GM12878 (cell line): ENCODE measurements at regions not wholly inside any gene's neighbourhood (a gene's known extent, or its start where the extent isn't known, plus 50 kb on each side); places are given as distances from the start of the nearest gene placed in this dataset.

Source experiments
- ATAC-seq: fragments of 200-7000 bp; cut with Tn5 transposase; 3 replicates; pipeline ENCODE4 v1.9.1; 2020; ENCODE audit warnings: mild to moderate bottlenecking, moderate library complexity
- BruUV-seq: library from RNA; stranded (reverse); fragments of 400-500 nt; replicated peaks from 2 replicates; lab custom pipeline; 2021; lab: Mats Ljungman, UMichigan
- CTCF ChIA-PET: fragments of 300-600 bp; sonication (Branson Sonifier 250); formaldehyde crosslinking; extraction: SDS; loops from one replicate; lab custom pipeline; 2021; ENCODE audit warnings: inconsistent platforms; lab: Yijun Ruan, JAX
- POLR2A ChIA-PET: fragments of 350-600 bp; formaldehyde crosslinking; extraction: SDS; loops from one replicate; lab custom pipeline; 2021; ENCODE audit warnings: inconsistent platforms; lab: Charles Lee
- RAD21 ChIA-PET: fragments of 300-600 bp; sonication (Branson Sonifier 250); formaldehyde crosslinking; loops from one replicate; lab custom pipeline; 2023; ENCODE audit warnings: antibody characterized with exemption; ENCODE audit not compliant: unreplicated experiment; lab: Charles Lee
- SMC1A ChIA-PET: fragments of 300-600 bp; sonication (Branson Sonifier 250); formaldehyde crosslinking; loops from one replicate; lab custom pipeline; 2023; ENCODE audit not compliant: unreplicated experiment, uncharacterized antibody; lab: Charles Lee
- DNase-seq: peaks from one replicate; pipeline ENCODE4 v3.0.0-alpha.2; 2011; ENCODE audit warnings: low read depth, low spot score
- FAIRE-seq: peaks from 3 replicates; lab custom pipeline; 2011; peaks lifted over from hg19 to GRCh38; lab: Jason Lieb, UNC
- H2AFZ ChIP-seq: 2 replicates; pipeline ENCODE4 v1.6.0; 2011; ENCODE audit warnings: low read depth, low read length, control low read depth; ENCODE audit not compliant: control insufficient read depth
- H3K27ac ChIP-seq: 2 replicates; pipeline ENCODE4 v1.5.1; 2011; ENCODE audit warnings: control low read depth; ENCODE audit not compliant: control insufficient read depth, insufficient read depth
- H3K27me3 ChIP-seq, 2 experiments: replicated peaks in 1 of 2; 2 replicates each; pipeline versions ENCODE4 v1.6.0 to v1.6.1; 2011; ENCODE audit warnings: low read length in 1 of 2; ENCODE audit not compliant: control insufficient read depth in 2 of 2, insufficient read depth in 2 of 2
- H3K36me3 ChIP-seq, 2 experiments: 2 replicates each; pipeline ENCODE4 v1.5.1; 2011; ENCODE audit warnings: low read length in 1 of 2; ENCODE audit not compliant: control insufficient read depth in 2 of 2, insufficient read depth in 2 of 2
- H3K4me1 ChIP-seq: 2 replicates; pipeline ENCODE4 v1.6.1; 2011; ENCODE audit warnings: mild to moderate bottlenecking, low read length, moderate library complexity, mixed read lengths; ENCODE audit not compliant: control insufficient read depth, insufficient read depth
- H3K4me2 ChIP-seq: 2 replicates; pipeline ENCODE4 v1.6.0; 2011; ENCODE audit warnings: control low read depth; ENCODE audit not compliant: control insufficient read depth, insufficient read depth
- H3K4me3 ChIP-seq: fragments of 200-600 bp; sonication (generic); 2 replicates; pipeline ENCODE4 v1.5.1; 2016
- H3K79me2 ChIP-seq: 2 replicates; pipeline ENCODE4 v1.6.0; 2011; ENCODE audit warnings: low read length; ENCODE audit not compliant: control insufficient read depth, insufficient read depth
- H3K9ac ChIP-seq: 2 replicates; pipeline ENCODE4 v1.8.0; 2011; ENCODE audit warnings: low read length, control low read depth, mixed read lengths; ENCODE audit not compliant: control insufficient read depth, insufficient read depth
- H3K9me3 ChIP-seq: replicated peaks from 3 replicates; pipeline ENCODE4 v1.5.1; 2011; ENCODE audit warnings: mild to moderate bottlenecking, low read length; ENCODE audit not compliant: control insufficient read depth, insufficient read depth
- H4K20me1 ChIP-seq: 2 replicates; pipeline ENCODE4 v1.6.0; 2011; ENCODE audit not compliant: control insufficient read depth, insufficient read depth
- BCL11A ChIP-seq: IDR thresholded peaks from 2 replicates; pipeline ENCODE4 v1.6.1; 2011; ENCODE audit warnings: low read depth, low read length
- CREB1 ChIP-seq: IDR thresholded peaks from 2 replicates; pipeline ENCODE4 v1.6.1; 2012; ENCODE audit warnings: low read depth, mild to moderate bottlenecking, inconsistent platforms
- EGR1 ChIP-seq, 2 experiments: IDR thresholded peaks; 1 replicate in 1 of 2; 2 replicates in 1 of 2; pipeline ENCODE4 v1.6.1; 2011 to 2012; ENCODE audit warnings: low read depth in 2 of 2, low read length in 2 of 2, borderline replicate concordance in 1 of 2, mild to moderate bottlenecking in 1 of 2, moderate library complexity in 1 of 2
- HDAC6 ChIP-seq: fragments of 200-600 bp; sonication (generic); IDR thresholded peaks from one replicate; pipeline ENCODE4 v1.8.0; 2017; ENCODE audit warnings: antibody characterized with exemption; ENCODE audit not compliant: unreplicated experiment
- HDGF ChIP-seq: fragments of 450-650 bp; IDR thresholded peaks from 2 replicates; pipeline ENCODE4 v1.6.1; 2016; ENCODE audit warnings: antibody characterized with exemption
- IKZF2 ChIP-seq, 2 experiments: fragments of 450-650 bp; IDR thresholded peaks; 2 replicates each; pipeline ENCODE4 v1.6.1; 2017; ENCODE audit warnings: mild to moderate bottlenecking in 2 of 2, moderate library complexity in 2 of 2
- IRF4 ChIP-seq: IDR thresholded peaks from 2 replicates; pipeline ENCODE4 v1.6.1; 2011; ENCODE audit warnings: low read depth, low read length
- MTA3 ChIP-seq: IDR thresholded peaks from 2 replicates; pipeline ENCODE4 v1.6.1; 2012; ENCODE audit warnings: low read length, inconsistent platforms, borderline replicate concordance
- MXI1 ChIP-seq: fragments of 150-350 bp; IDR thresholded peaks from 2 replicates; pipeline ENCODE4 v1.6.1; 2011; ENCODE audit warnings: low read depth, mild to moderate bottlenecking, inconsistent platforms, low read length, improper control_type of control experiment
- NBN ChIP-seq: fragments of 450-650 bp; IDR thresholded peaks from 2 replicates; pipeline ENCODE4 v1.6.1; 2016
- POLR2AphosphoS5 ChIP-seq: IDR thresholded peaks from 2 replicates; pipeline ENCODE4 v1.6.1; 2011; ENCODE audit warnings: mild to moderate bottlenecking, low read length, inconsistent platforms
- SPI1 ChIP-seq: IDR thresholded peaks from 2 replicates; pipeline ENCODE4 v1.6.1; 2011; ENCODE audit warnings: low read depth, mild to moderate bottlenecking, low read length, moderate library complexity, borderline replicate concordance; ENCODE audit not compliant: insufficient read depth
- STAT1 ChIP-seq: fragments of 450-650 bp; conservative IDR thresholded peaks from 2 replicates; pipeline ENCODE4 v1.6.1; 2014; ENCODE audit warnings: antibody characterized with exemption, mild to moderate bottlenecking
- TARDBP ChIP-seq: IDR thresholded peaks from 2 replicates; pipeline ENCODE4 v1.6.1; 2016; ENCODE audit warnings: borderline replicate concordance
- TBL1XR1 ChIP-seq: IDR thresholded peaks from 2 replicates; pipeline ENCODE4 v1.6.1; 2012; ENCODE audit warnings: low read depth, low read length, improper control_type of control experiment
- TCF3 ChIP-seq: IDR thresholded peaks from 2 replicates; pipeline ENCODE4 v1.6.1; 2012; ENCODE audit warnings: low read depth, mild to moderate bottlenecking, low read length, borderline replicate concordance; ENCODE audit not compliant: insufficient read depth
- in situ Hi-C: fragments of 300-500 bp; cut with MboI; formaldehyde crosslinking; loops from 9 replicates; pipeline ENCODE4 v1.14.3; 2018; ENCODE audit warnings: mixed read lengths
- intact Hi-C: fragments of 100-400 bp; cut with micrococcal nuclease; formaldehyde crosslinking; loops from one replicate; pipeline ENCODE4 v1.14.2; 2022; ENCODE audit not compliant: unreplicated experiment
- TF ChIP-seq, protein P1 (sequence below): IDR thresholded peaks from 2 replicates; pipeline ENCODE4 v1.6.1; 2012; ENCODE audit warnings: low read depth, low read length, improper control_type of control experiment

DNA sequence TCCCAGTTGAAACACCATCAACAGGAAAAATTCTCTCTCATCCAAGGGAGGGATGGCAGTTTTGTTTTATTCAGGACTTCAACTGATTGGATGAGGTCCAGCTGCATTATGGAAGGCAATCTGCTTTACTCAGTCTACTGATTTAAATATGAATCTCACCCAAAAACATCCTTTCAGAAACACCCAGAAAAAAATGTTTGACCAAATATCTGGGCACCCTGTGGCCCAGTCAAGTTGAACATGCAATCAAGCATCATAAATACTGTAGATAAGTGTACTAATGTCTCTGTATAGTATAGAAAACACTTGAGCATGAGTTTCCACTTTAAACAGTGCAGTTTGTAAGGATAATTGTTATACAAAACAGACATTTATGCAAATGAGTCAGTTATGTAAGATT is 753.2 kb downstream of the ARAP2 start:
- Histone ChIP-seq H3K27ac (no peak overlapping the region), H3K36me3 (no peaks in the 10 kb centered on the region), H3K27me3 (no peaks in the 10 kb centered on the region), H3K9ac (no peak overlapping the region), H3K4me1 (no peaks in the 10 kb centered on the region), H3K79me2 (no peaks in the 10 kb centered on the region), H4K20me1 (no peaks in the 10 kb centered on the region), H3K4me3 (no peak overlapping the region), H3K9me3 (no peaks in the 10 kb centered on the region), H2AFZ (no peak overlapping the region), H3K4me2 (no peak overlapping the region)
- CTCF ChIA-PET, result no interaction called here
- RAD21 ChIA-PET, result no interaction called here
- intact Hi-C loops, result no loop called here
- POLR2A ChIA-PET, result no interaction called here
- ATAC-seq, result no peak
- SMC1A ChIA-PET, result interaction anchor here (0.6 kb wide), 2 partner anchors 46 to 902 kb away, joined by 3 to 4 read pairs; no protein-coding TSS in a partner anchor
- in situ Hi-C loops, result no loop called here
- DNase-seq, result no peak
- BruUV-seq, result no TSS peak
- FAIRE-seq, result no peak
- TF ChIP-seq CREB1 (no peak), IRF4 (no peak), HDGF (no peak), STAT1 (no peak), IKZF2 (IDR thresholded peaks at IDR 0.05) (no peak), TBL1XR1 (no peak), SPI1 (no peak), TARDBP (no peak), MTA3 (no peak), TCF3 (no peak), POLR2AphosphoS5 (no peak), HDAC6 (no peak), EGR1 (IDR thresholded peaks at IDR 0.05; ENCODE audit: borderline replicate concordance in 1 of 2, low read depth in 2 of 2, low read length in 2 of 2) (no peak), NBN (no peak), MXI1 (no peak), BCL11A (no peak)
- TF ChIP-seq, protein P1, sequence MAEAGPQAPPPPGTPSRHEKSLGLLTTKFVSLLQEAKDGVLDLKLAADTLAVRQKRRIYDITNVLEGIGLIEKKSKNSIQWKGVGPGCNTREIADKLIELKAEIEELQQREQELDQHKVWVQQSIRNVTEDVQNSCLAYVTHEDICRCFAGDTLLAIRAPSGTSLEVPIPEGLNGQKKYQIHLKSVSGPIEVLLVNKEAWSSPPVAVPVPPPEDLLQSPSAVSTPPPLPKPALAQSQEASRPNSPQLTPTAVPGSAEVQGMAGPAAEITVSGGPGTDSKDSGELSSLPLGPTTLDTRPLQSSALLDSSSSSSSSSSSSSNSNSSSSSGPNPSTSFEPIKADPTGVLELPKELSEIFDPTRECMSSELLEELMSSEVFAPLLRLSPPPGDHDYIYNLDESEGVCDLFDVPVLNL, result no peak
